ENCODE measurements at regions not wholly inside any gene's neighbourhood (a gene's known extent, or its start where the extent isn't known, plus 50 kb on each side); places are given as distances from the start of the nearest gene placed in this dataset.

DNA sequence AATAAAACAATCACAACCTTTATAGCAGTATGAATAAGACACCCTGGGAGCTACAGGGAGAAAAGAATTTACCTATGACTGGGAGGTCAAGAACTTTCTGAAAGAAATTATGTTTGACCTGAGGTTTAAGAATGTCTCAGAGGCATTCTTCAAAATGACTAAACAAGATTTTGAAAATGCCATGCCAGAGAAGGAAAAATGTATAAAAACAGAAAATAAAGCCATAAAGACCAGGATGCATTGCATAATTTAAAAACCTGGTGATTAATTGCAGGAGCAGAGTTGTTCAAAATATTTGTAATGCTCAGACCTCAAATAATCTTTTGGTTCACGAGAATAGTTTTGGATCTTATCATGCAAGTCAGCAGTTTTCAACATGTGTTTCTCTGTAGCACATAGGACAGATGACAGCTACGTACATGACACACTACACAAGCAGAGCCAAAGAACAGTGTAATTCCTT is 954.7 kb upstream of the ARRDC3 start:
- DNase-seq (ENCODE audit: low read depth, low spot score), result peak; percentile 46
- TF ChIP-seq, protein P1, sequence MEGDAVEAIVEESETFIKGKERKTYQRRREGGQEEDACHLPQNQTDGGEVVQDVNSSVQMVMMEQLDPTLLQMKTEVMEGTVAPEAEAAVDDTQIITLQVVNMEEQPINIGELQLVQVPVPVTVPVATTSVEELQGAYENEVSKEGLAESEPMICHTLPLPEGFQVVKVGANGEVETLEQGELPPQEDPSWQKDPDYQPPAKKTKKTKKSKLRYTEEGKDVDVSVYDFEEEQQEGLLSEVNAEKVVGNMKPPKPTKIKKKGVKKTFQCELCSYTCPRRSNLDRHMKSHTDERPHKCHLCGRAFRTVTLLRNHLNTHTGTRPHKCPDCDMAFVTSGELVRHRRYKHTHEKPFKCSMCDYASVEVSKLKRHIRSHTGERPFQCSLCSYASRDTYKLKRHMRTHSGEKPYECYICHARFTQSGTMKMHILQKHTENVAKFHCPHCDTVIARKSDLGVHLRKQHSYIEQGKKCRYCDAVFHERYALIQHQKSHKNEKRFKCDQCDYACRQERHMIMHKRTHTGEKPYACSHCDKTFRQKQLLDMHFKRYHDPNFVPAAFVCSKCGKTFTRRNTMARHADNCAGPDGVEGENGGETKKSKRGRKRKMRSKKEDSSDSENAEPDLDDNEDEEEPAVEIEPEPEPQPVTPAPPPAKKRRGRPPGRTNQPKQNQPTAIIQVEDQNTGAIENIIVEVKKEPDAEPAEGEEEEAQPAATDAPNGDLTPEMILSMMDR (IDR thresholded peaks at IDR 0.05; ENCODE audit: low read depth, low read length), result no peak
- H3K4me3 ChIP-seq (ENCODE audit: low read depth, low read length), result no peak overlapping the region
- in situ Hi-C loops (cut with HindIII; ENCODE audit: low sequenced_read_pairs), result no loop called here

DNA sequence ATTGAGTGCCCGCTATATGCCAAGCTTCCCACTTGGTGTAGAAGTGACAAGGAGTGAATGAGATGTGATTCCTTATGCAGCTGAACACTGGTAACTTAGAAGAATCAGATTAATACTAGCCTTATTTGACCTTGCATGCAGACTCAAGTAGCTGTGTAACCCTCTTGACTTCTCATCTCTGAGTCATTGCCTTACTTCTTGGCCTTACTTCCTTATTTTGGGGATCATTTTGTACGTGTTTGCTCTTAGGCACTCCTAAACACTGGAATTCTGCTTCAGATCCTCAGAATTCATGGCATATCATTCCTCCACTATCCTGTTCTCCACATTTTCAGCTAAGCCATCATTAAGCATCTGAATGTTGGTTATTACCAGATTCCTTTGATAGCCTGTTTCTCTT is 948.9 kb upstream of the ARRDC3 start:
- TF ChIP-seq, protein P1 (IDR thresholded peaks at IDR 0.05; ENCODE audit: low read depth, low read length), result no peak
- DNase-seq (ENCODE audit: low read depth, low spot score), result no peak
- in situ Hi-C loops (cut with HindIII; ENCODE audit: low sequenced_read_pairs), result no loop called here
- no peak overlapping the region for H3K4me3 ChIP-seq (ENCODE audit: low read depth, low read length)

DNA sequence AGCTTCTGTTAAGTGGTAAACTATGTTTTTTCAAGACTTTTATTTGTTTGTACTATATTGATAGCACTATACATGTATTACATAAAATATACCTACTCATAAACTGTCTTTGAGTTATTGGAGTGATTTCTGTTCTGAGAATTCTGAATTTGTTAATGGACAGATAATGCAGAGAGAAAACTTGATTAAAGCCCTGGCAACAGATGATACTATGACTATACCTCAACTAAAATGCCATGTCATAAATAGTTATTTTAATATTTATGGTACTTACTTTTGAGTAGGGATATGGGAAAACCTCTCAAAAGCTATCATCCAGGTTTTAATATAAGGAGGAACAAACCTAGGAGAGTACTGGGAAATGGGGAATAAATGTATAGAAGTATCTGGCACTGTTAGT is 947.2 kb upstream of the ARRDC3 start:
- no peak overlapping the region for H3K4me3 ChIP-seq (ENCODE audit: low read depth, low read length)
- in situ Hi-C loops (cut with HindIII; ENCODE audit: low sequenced_read_pairs), result no loop called here
- no peak for DNase-seq (ENCODE audit: low read depth, low spot score)
- TF ChIP-seq, protein P1 (IDR thresholded peaks at IDR 0.05; ENCODE audit: low read depth, low read length), result no peak

DNA sequence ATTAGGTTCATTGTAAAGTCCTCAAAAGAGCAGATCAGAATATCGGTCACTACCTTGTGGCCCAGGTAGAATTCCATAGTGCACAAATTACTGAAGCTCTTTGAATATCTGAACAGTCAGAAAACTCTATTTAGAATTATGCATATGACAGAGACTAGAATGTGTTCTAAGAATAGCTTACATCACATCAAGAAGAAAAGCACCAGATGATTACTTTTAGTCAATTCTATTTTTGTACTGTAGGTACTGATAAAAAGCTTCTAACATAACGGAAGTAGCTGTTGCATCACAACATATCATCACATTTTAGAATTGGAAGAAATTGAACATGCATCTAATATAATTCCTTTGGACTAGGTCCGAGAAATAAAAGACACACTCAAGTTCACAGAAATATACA is 946.6 kb upstream of the ARRDC3 start:
- TF ChIP-seq, protein P1 (IDR thresholded peaks at IDR 0.05; ENCODE audit: low read depth, low read length), result no peak
- H3K4me3 ChIP-seq (ENCODE audit: low read depth, low read length), result no peak overlapping the region
- no peak for DNase-seq (ENCODE audit: low read depth, low spot score)
- in situ Hi-C loops (cut with HindIII; ENCODE audit: low sequenced_read_pairs), result no loop called here

DNA sequence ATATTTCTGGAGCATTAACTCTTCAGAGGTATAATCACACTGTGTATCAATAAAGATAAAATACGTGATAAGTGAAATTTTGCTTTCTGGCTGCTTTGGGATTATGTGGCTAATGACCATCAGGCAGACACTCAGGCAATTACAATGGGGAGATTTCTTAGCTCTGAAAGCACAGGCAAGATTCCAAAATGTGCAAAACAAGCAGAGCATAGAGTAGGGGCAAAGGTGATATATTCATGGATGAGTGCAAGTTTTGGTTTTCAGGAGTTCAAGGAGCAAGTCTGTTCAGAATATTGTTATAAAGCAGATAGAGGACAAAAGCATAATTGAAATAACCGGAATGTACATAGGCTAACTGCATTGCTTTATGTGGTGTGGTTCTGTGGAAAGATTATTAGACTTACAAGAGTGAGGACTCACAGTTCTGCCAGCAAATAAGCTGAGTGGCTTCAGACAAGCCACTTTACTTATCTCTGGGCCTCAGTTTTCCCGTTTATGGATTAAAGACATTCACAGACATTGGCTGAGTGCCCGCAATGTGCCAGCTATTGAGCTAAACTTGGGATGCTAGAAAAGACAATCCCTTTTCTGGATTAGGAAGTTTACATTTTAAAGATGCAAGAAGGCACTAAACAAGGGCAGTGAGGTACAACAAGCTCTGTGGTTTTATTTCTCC is 945.6 kb upstream of the ARRDC3 start:
- H3K4me3 ChIP-seq (ENCODE audit: low read depth, low read length), result no peak overlapping the region
- DNase-seq (ENCODE audit: low read depth, low spot score), result no peak
- in situ Hi-C loops (cut with HindIII; ENCODE audit: low sequenced_read_pairs), result no loop called here
- TF ChIP-seq, protein P1 (IDR thresholded peaks at IDR 0.05; ENCODE audit: low read depth, low read length), result no peak

DNA sequence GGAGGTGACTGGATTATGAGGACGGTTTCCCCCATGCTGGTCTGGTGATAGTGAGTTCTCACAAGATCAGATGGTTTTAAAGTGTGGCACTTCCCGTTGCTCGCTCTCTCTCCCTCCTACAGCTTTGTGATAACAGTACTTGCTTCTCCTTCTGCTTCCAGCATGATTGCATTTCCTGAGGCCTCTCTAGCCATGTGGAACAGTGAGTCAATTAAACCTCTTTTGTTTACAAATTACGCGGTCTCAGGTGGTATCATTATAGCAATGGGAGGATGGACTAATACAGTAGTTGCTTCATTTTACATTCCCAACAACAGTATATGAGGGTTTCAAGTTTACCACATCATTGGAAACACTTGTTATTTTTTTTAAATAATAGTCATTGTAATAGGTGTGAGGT is 937.3 kb upstream of the ARRDC3 start:
- no peak overlapping the region for H3K4me3 ChIP-seq (ENCODE audit: low read depth, low read length)
- in situ Hi-C loops (cut with HindIII; ENCODE audit: low sequenced_read_pairs), result no loop called here
- no peak for DNase-seq (ENCODE audit: low read depth, low spot score)
- TF ChIP-seq, protein P1 (IDR thresholded peaks at IDR 0.05; ENCODE audit: low read depth, low read length), result no peak
